ENCODE measurements at regions not wholly inside any gene's neighbourhood (a gene's known extent, or its start where the extent isn't known, plus 50 kb on each side); places are given as distances from the start of the nearest gene placed in this dataset.

GRCh38 chr3:18215639-18216038 is 209.5 kb downstream of the SATB1 start:
- no peak overlapping the region for H3K27ac ChIP-seq (ENCODE audit: low read depth, low read length)
- H3K4me3 ChIP-seq (ENCODE audit: extremely low read depth in 1 of 4, insufficient read depth in 2 of 4, low read depth in 3 of 4, low read length in 4 of 4): no peak overlapping the region
- H3K14ac ChIP-seq (ENCODE audit: insufficient read length): no peak overlapping the region
- H2AK5ac ChIP-seq (ENCODE audit: low read depth, low read length): no peak overlapping the region
- H3K4ac ChIP-seq (replicated peaks; ENCODE audit: insufficient read length, low read depth, low read length): no peak overlapping the region
- no peak overlapping the region for H3K4me2 ChIP-seq (ENCODE audit: insufficient read depth in 1 of 2, low read depth in 2 of 2, low read length in 2 of 2)
- ChIA-PET CTCF (ENCODE audit: partially characterized antibody) (no interaction called here), POLR2A (ENCODE audit: partially characterized antibody) (no interaction called here)
- H4K20me1 ChIP-seq (replicated peaks in 1 of 2; ENCODE audit: control insufficient read depth in 1 of 2, insufficient read depth in 2 of 2, low read length in 2 of 2): no peaks in the 10 kb centered on the region
- no peak overlapping the region for H2BK12ac ChIP-seq (ENCODE audit: low read depth, low read length)
- H2BK120ac ChIP-seq (replicated peaks; ENCODE audit: low read depth, low read length): no peak overlapping the region
- peaks cover 0 to 3% (median 0%) of the 10 kb centered on the region in 4 experiments; a peak in 1 of 7 replicates for H3K4me1 ChIP-seq (replicated peaks in 1 of 4; ENCODE audit: control insufficient read depth in 3 of 4, insufficient read depth in 4 of 4, low read length in 3 of 4)
- H3K23ac ChIP-seq (ENCODE audit: insufficient read length): no peak overlapping the region
- H3K27me3 ChIP-seq (replicated peaks in 1 of 4; ENCODE audit: control insufficient read depth in 3 of 4, extremely low read depth in 1 of 4, insufficient read depth in 3 of 4, low read length in 3 of 4): no peaks in the 10 kb centered on the region
- FAIRE-seq: no peak
- no peaks in the 10 kb centered on the region for H3K23me2 ChIP-seq (ENCODE audit: low read depth, low read length)
- H3K79me2 ChIP-seq (ENCODE audit: control insufficient read depth in 1 of 2, insufficient read depth in 2 of 2, low read length in 2 of 2): no peaks in the 10 kb centered on the region
- no peak overlapping the region for H2BK15ac ChIP-seq (ENCODE audit: low read length)
- H2BK5ac ChIP-seq (ENCODE audit: low read depth, low read length): no peak overlapping the region
- no peak overlapping the region for H4K5ac ChIP-seq (ENCODE audit: insufficient read length, low read depth, low read length)
- no peak overlapping the region for H4K8ac ChIP-seq (ENCODE audit: extremely low read depth, insufficient read depth, low read length)
- no peak overlapping the region for H2BK20ac ChIP-seq (ENCODE audit: low read length)
- no peaks in the 10 kb centered on the region for H3K79me1 ChIP-seq (ENCODE audit: low read depth, low read length)
- no peak for DNase-seq (ENCODE audit: low read depth in 1 of 2, low spot score in 2 of 2)
- H2AFZ ChIP-seq (ENCODE audit: low read length): no peak overlapping the region
- no peaks in the 10 kb centered on the region for H3K36me3 ChIP-seq (ENCODE audit: control insufficient read depth in 2 of 4, insufficient read depth in 4 of 4, low read length in 3 of 4)
- no peak overlapping the region for H3K56ac ChIP-seq (replicated peaks; ENCODE audit: insufficient read length, low read depth, low read length)
- no peak overlapping the region for H3K18ac ChIP-seq (ENCODE audit: extremely low read depth, low read length)
- no peak overlapping the region for H4K91ac ChIP-seq (replicated peaks; ENCODE audit: insufficient read length, low read length)
- no peak overlapping the region for H3K9ac ChIP-seq (replicated peaks in 1 of 4; ENCODE audit: extremely low read depth in 1 of 4, low read depth in 3 of 4, low read length in 3 of 4)
- no peaks in the 10 kb centered on the region; a peak in 1 of 4 replicates for H3K9me3 ChIP-seq (ENCODE audit: insufficient read depth in 2 of 2, low read depth in 1 of 2, low read length in 1 of 2)
- TF ChIP-seq CHD7 (IDR thresholded peaks at IDR 0.05; ENCODE audit: insufficient replicate concordance, low read length) (no peak), CTBP2 (IDR thresholded peaks at IDR 0.05; ENCODE audit: borderline replicate concordance, insufficient read depth, insufficient read length, low read length) (no peak)

Measured in H1 (cell line).